ENCODE measurements at regions not wholly inside any gene's neighbourhood (a gene's known extent, or its start where the extent isn't known, plus 50 kb on each side); places are given as distances from the start of the nearest gene placed in this dataset.
"Not testable (repeated sequence)": the region's sequence is repeated elsewhere in the genome, so short reads cannot be mapped to it uniquely, and the experiment has no call there.

- DNase-seq: no peak
Observed at GRCh38 chr5:20370061-20370460, 382.1 kb upstream of the CDH18 start.

- DNase-seq: no peak
Observed at GRCh38 chr5:20369518-20369885, 381.5 kb upstream of the CDH18 start.

GRCh38 chr5:20368571-20369517 is 380.8 kb upstream of the CDH18 start:
- DNase-seq: no peak

GRCh38 chr5:20367178-20367577 is 379.2 kb upstream of the CDH18 start:
- DNase-seq: no peak

GRCh38 chr5:20360263-20360662 is 372.3 kb upstream of the CDH18 start:
- DNase-seq: no peak

GRCh38 chr5:20359377-20359776 is 371.4 kb upstream of the CDH18 start:
- DNase-seq: no peak

GRCh38 chr5:20353499-20353898 is 365.5 kb upstream of the CDH18 start:
- DNase-seq: no peak

GRCh38 chr5:20351849-20352248 is 363.8 kb upstream of the CDH18 start:
- no peak for DNase-seq

GRCh38 chr5:20348321-20348720 is 360.3 kb upstream of the CDH18 start:
- no peak for DNase-seq

GRCh38 chr5:20347334-20347733 is 359.3 kb upstream of the CDH18 start:
- DNase-seq: no peak

- DNase-seq: no peak
Observed at GRCh38 chr5:20340126-20340525, 352.1 kb upstream of the CDH18 start.

- DNase-seq: no peak
Observed at GRCh38 chr5:20335978-20336377, 348.0 kb upstream of the CDH18 start.

GRCh38 chr5:20331826-20332225 is 343.8 kb upstream of the CDH18 start:
- no peak for DNase-seq

- no peak for DNase-seq
Observed at GRCh38 chr5:20323323-20323722, 335.3 kb upstream of the CDH18 start.

- no peak for DNase-seq
Observed at GRCh38 chr5:20307391-20307790, 319.4 kb upstream of the CDH18 start.

GRCh38 chr5:20305463-20305862 is 317.5 kb upstream of the CDH18 start:
- peak; percentile 0 for DNase-seq

- DNase-seq: not testable (repeated sequence)
Observed at GRCh38 chr5:20304570-20304969, 316.6 kb upstream of the CDH18 start.

- DNase-seq: no peak
Observed at GRCh38 chr5:20300110-20300509, 312.1 kb upstream of the CDH18 start.

- DNase-seq: no peak
Observed at GRCh38 chr5:20294696-20295095, 306.7 kb upstream of the CDH18 start.

- no peak for DNase-seq
Observed at GRCh38 chr5:20291766-20292165, 303.8 kb upstream of the CDH18 start.

- DNase-seq: no peak
Observed at GRCh38 chr5:20287640-20288039, 299.6 kb upstream of the CDH18 start.

- no peak for DNase-seq
Observed at GRCh38 chr5:20286512-20286911, 298.5 kb upstream of the CDH18 start.

GRCh38 chr5:20276959-20277263 is 288.9 kb upstream of the CDH18 start:
- no peak for DNase-seq

- no peak for DNase-seq
Observed at GRCh38 chr5:20276061-20276958, 288.3 kb upstream of the CDH18 start.
